IMR-90 (cell line): ENCODE measurements at regions not wholly inside any gene's neighbourhood (a gene's known extent, or its start where the extent isn't known, plus 50 kb on each side); places are given as distances from the start of the nearest gene placed in this dataset.

Experiments
- ATAC-seq: fragments of 200-7000 bp; cut with Tn5 transposase; 2 replicates; pipeline ENCODE4 v1.9.1; 2020; ENCODE audit warnings: low read depth, mild to moderate bottlenecking, moderate library complexity
- BruUV-seq: library from RNA; stranded (reverse); fragments of 400-500 nt; replicated peaks from 2 replicates; lab custom pipeline; 2021; lab: Mats Ljungman, UMichigan
- CTCF ChIA-PET: fragments of 300-600 bp; formaldehyde crosslinking; extraction: SDS; loops from one replicate; lab custom pipeline; 2021; ENCODE audit warnings: antibody characterized with exemption; lab: Yijun Ruan, JAX
- POLR2A ChIA-PET: fragments of 300-600 bp; sonication (Branson Sonifier 250); formaldehyde crosslinking; loops from one replicate; lab custom pipeline; 2022; ENCODE audit warnings: antibody characterized with exemption; ENCODE audit not compliant: unreplicated experiment; lab: Charles Lee
- DNase-seq: peaks from one replicate; pipeline ENCODE4 v3.0.0; 2013
- H2AFZ ChIP-seq: replicated peaks from 2 replicates; pipeline ENCODE3; 2013; ENCODE audit warnings: low read length, mild to moderate bottlenecking; ENCODE audit not compliant: poor library complexity
- H2AK5ac ChIP-seq: 2 replicates; pipeline ENCODE4 v1.6.1; 2013; ENCODE audit warnings: low read depth, low read length, inconsistent platforms
- H2AK9ac ChIP-seq: replicated peaks from 2 replicates; pipeline ENCODE3; 2013; ENCODE audit warnings: mild to moderate bottlenecking, low read depth, low read length, moderate library complexity; ENCODE audit not compliant: poor library complexity
- H2BK120ac ChIP-seq: 2 replicates; pipeline ENCODE4 v1.6.1; 2013; ENCODE audit warnings: low read depth, low read length, inconsistent platforms
- H2BK15ac ChIP-seq: 3 replicates; pipeline ENCODE4 v1.6.1; 2013; ENCODE audit warnings: low read depth, low read length, inconsistent platforms
- H2BK20ac ChIP-seq: 2 replicates; pipeline ENCODE4 v1.6.1; 2013; ENCODE audit warnings: low read depth, mild to moderate bottlenecking, inconsistent platforms, low read length, moderate library complexity
- H2BK5ac ChIP-seq: 2 replicates; pipeline ENCODE4 v1.6.1; 2013; ENCODE audit warnings: mild to moderate bottlenecking, low read depth, low read length, inconsistent platforms; ENCODE audit not compliant: poor library complexity, severe bottlenecking
- H3K14ac ChIP-seq: replicated peaks from 2 replicates; pipeline ENCODE4 v1.6.1; 2013; ENCODE audit warnings: low read depth, low read length, inconsistent platforms
- H3K18ac ChIP-seq: 2 replicates; pipeline ENCODE4 v1.6.1; 2013; ENCODE audit warnings: low read depth, low read length, control low read depth
- H3K23ac ChIP-seq: 2 replicates; pipeline ENCODE4 v1.6.1; 2013; ENCODE audit warnings: low read depth, low read length, inconsistent platforms
- H3K27ac ChIP-seq: 2 replicates; pipeline ENCODE4 v1.5.1; 2013; ENCODE audit warnings: mild to moderate bottlenecking, control low read depth, low read length; ENCODE audit not compliant: insufficient read depth
- H3K27me3 ChIP-seq: 2 replicates; pipeline ENCODE4 v1.6.1; 2013; ENCODE audit warnings: low read length; ENCODE audit not compliant: control insufficient read depth, insufficient read depth
- H3K36me3 ChIP-seq: 2 replicates; pipeline ENCODE4 v1.6.1; 2013; ENCODE audit warnings: low read length, mixed read lengths; ENCODE audit not compliant: control insufficient read depth, insufficient read depth
- H3K4ac ChIP-seq: 2 replicates; pipeline ENCODE4 v1.6.1; 2013; ENCODE audit warnings: low read depth, low read length, inconsistent platforms
- H3K4me1 ChIP-seq: 2 replicates; pipeline ENCODE4 v1.6.1; 2013; ENCODE audit warnings: low read length, mixed read lengths; ENCODE audit not compliant: control insufficient read depth, insufficient read depth
- H3K4me2 ChIP-seq: 2 replicates; pipeline ENCODE4 v1.6.1; 2013; ENCODE audit warnings: low read depth, mild to moderate bottlenecking, control low read depth, low read length, moderate library complexity
- H3K4me3 ChIP-seq: 2 replicates; pipeline ENCODE4 v1.5.1; 2013; ENCODE audit warnings: low read depth, mild to moderate bottlenecking, control low read depth, low read length, moderate library complexity; ENCODE audit not compliant: insufficient read depth
- H3K56ac ChIP-seq: 2 replicates; pipeline ENCODE4 v1.6.1; 2013; ENCODE audit warnings: low read length, inconsistent platforms; ENCODE audit not compliant: insufficient read depth; ENCODE audit errors: extremely low read depth
- H3K79me1 ChIP-seq, 2 experiments: 2 replicates each; pipeline ENCODE4 v1.6.1; 2013; ENCODE audit warnings: low read length in 2 of 2, inconsistent platforms in 1 of 2, low read depth in 1 of 2
- H3K9ac ChIP-seq: 2 replicates; pipeline ENCODE4 v1.6.1; 2013; ENCODE audit warnings: low read depth, low read length, control low read depth
- H3K9me1 ChIP-seq: 2 replicates; pipeline ENCODE4 v1.6.1; 2013; ENCODE audit warnings: low read length, inconsistent platforms; ENCODE audit not compliant: insufficient read depth
- H3K9me3 ChIP-seq: 2 replicates; pipeline ENCODE4 v1.6.1; 2013; ENCODE audit warnings: low read length; ENCODE audit not compliant: control insufficient read depth, insufficient read depth
- H4K20me1 ChIP-seq: 2 replicates; pipeline ENCODE4 v1.6.1; 2013; ENCODE audit warnings: low read length, inconsistent platforms; ENCODE audit not compliant: insufficient read depth
- H4K5ac ChIP-seq: 2 replicates; pipeline ENCODE4 v1.6.1; 2013; ENCODE audit warnings: mild to moderate bottlenecking, low read depth, low read length, control low read depth
- H4K8ac ChIP-seq, 2 experiments: 2 replicates each; pipeline ENCODE4 v1.6.1; 2013; ENCODE audit warnings: low read depth in 2 of 2, low read length in 2 of 2, control low read depth in 1 of 2, inconsistent platforms in 1 of 2
- H4K91ac ChIP-seq: 2 replicates; pipeline ENCODE4 v1.6.1; 2013; ENCODE audit warnings: low read depth, low read length, inconsistent platforms; ENCODE audit not compliant: insufficient read depth
- CHD1 ChIP-seq: IDR thresholded peaks from 2 replicates; pipeline ENCODE4 v1.6.1; 2012; ENCODE audit warnings: low read depth, low read length, improper control_type of control experiment
- MAFK ChIP-seq: IDR thresholded peaks from 2 replicates; pipeline ENCODE4 v1.6.1; 2012; ENCODE audit warnings: low read depth, low read length, improper control_type of control experiment
- POLR2A ChIP-seq: IDR thresholded peaks from 2 replicates; pipeline ENCODE4 v1.6.1; 2012; ENCODE audit warnings: mild to moderate bottlenecking, low read depth, low read length
- SMC3 ChIP-seq: fragments of 150-350 bp; IDR thresholded peaks from 2 replicates; pipeline ENCODE4 v1.6.1; 2016; ENCODE audit warnings: low read depth, mild to moderate bottlenecking, antibody characterized with exemption, low read length, moderate library complexity
- WGBS, 2 experiments: methylation state at CpG; one replicate each; pipeline versions ENCODE4 v1.1.5 to v1.1.7; 2013; ENCODE audit warnings: missing lambda C conversion rate in 2 of 2; ENCODE audit not compliant: insufficient read length in 1 of 2; ENCODE audit errors: extremely low coverage in 2 of 2; 5-methylcytosine and 5-hydroxymethylcytosine counted together
- dilution Hi-C: fragments of 300-500 bp; cut with HindIII; formaldehyde crosslinking; loops from one replicate; pipeline ENCODE4 v1.14.3; 2018; ENCODE audit warnings: low sequenced_read_pairs; ENCODE audit not compliant: unreplicated experiment
- in situ Hi-C: fragments of 300-500 bp; cut with MboI; formaldehyde crosslinking; loops from 3 replicates; pipeline ENCODE4 v1.14.3; 2019; ENCODE audit warnings: low sequenced_read_pairs, inconsistent platforms, mixed read lengths
- intact Hi-C: fragments of 100-400 bp; cut with micrococcal nuclease; formaldehyde crosslinking; loops from 2 replicates; pipeline ENCODE4 v1.10.0; 2022

GRCh38 chr12:68435816-68436215 lies 103.7 kb upstream of the MDM1 start:
- H2BK20ac ChIP-seq, result no peak overlapping the region
- DNase-seq (peak; percentile 93), ATAC-seq (peak; percentile 52)
- H4K91ac ChIP-seq, result no peak overlapping the region
- no peak overlapping the region for H4K8ac ChIP-seq
- no peaks in the 10 kb centered on the region for H3K79me1 ChIP-seq
- H3K27ac ChIP-seq, result no peak overlapping the region
- peak overlapping the region; percentile 49; the same call in 1 of the 2 replicates for H3K4me2 ChIP-seq
- H4K5ac ChIP-seq, result 0 out of 2 replicates have a peak overlapping the region, but pooled peaks have one; percentile 8
- peaks cover 7% of the 10 kb centered on the region; the same call in 1 of the 2 replicates for H3K9me3 ChIP-seq
- peak overlapping the region; percentile 86; the same call in 1 of the 2 replicates for H3K18ac ChIP-seq
- H3K4ac ChIP-seq, result no peak overlapping the region
- no peak overlapping the region for H2BK15ac ChIP-seq
- intact Hi-C loops, result no loop called here
- H3K23ac ChIP-seq, result no peak overlapping the region
- no peaks in the 10 kb centered on the region for H3K36me3 ChIP-seq
- no peak overlapping the region for H2AFZ ChIP-seq
- TF ChIP-seq POLR2A (no peak), SMC3 (no peak), CHD1 (no peak), MAFK (no peak)
- WGBS, 2 experiments, result no CpG with 5 or more reads among the region's 2 CpGs
- no peak overlapping the region for H3K4me3 ChIP-seq
- H3K56ac ChIP-seq, result no peak overlapping the region
- POLR2A ChIA-PET, result no interaction called here
- no peak overlapping the region for H2AK9ac ChIP-seq
- H3K14ac ChIP-seq, result no peak overlapping the region; the same call in 1 of the 2 replicates
- H2AK5ac ChIP-seq, result no peak overlapping the region
- H2BK120ac ChIP-seq, result no peak overlapping the region
- H3K9me1 ChIP-seq, result peaks cover 6% of the 10 kb centered on the region
- H4K20me1 ChIP-seq, result no peaks in the 10 kb centered on the region
- no peak overlapping the region for H3K9ac ChIP-seq
- H2BK5ac ChIP-seq, result peak overlapping the region; percentile 77
- BruUV-seq, result no TSS peak
- dilution Hi-C loops, result no loop called here
- H3K4me1 ChIP-seq, result peaks cover 4% of the 10 kb centered on the region
- no peaks in the 10 kb centered on the region for H3K27me3 ChIP-seq
- in situ Hi-C loops, result no loop called here
- CTCF ChIA-PET, result interaction anchor here (0.8 kb wide), 1 partner anchor 18 kb away, joined by 3 read pairs; no protein-coding TSS in a partner anchor
